HG03571 (cell line): ENCODE measurements at regions not wholly inside any gene's neighbourhood (a gene's known extent, or its start where the extent isn't known, plus 50 kb on each side); places are given as distances from the start of the nearest gene placed in this dataset.

ENCODE experiments used
- ATAC-seq: cut with Tn5 transposase; IDR thresholded peaks from one replicate; pipeline ENCODE4 v1.9.1; 2021; ENCODE audit not compliant: unreplicated experiment

DNA sequence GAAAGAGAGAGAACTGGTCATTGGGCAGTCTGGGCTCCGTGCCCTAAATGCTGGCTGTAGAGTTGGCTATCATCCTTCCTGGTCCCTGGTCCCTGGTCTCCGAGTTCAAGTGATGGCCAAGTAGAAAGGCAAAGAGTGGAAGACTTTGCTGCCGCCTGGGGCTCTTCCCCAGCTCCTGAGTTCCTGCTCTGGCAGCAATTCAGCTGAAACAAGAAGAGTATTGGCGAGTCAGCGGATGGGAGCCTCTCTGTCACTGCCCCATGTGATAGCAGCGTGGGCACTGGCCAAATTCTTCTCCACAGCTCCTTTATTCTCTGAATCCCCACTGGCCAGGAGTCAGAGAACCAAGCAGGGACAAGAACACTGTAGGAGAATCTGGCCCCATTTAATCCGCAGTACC is 351.0 kb upstream of the POU3F3 start:
- ATAC-seq: no peak

DNA sequence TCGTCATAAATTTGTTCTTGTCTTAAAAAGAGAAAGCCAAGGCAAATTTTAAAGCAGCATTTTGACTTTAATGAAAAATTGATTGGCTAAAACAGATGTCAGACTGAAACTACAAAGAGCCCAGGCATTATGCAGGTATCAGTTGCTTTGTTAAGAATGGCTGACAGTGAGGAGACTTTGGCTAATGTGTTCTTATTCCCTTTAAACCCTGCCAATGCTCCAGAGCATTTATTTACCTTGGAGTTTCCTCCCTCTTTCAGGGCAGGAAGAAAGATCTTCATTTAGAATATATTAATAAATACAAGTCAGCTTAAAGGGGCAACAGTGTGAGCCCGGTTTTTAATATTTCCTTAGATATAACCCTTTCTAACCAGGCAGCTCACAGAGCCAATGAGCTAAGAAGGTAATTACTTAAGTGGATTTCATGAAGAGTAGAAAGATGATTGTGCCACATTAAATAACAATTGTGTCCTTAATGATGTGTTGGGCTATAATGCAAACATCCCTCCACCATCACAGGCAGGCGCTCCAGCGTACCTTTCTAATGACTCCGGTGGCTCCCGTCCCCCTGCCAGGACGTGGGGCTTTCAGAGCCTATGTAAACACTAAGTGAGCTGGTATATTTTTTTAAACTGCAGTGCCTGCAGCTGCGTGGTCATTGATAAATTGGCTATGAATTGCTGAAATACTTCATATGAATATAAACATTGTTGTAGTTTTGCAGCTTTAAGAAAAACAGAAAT is 349.4 kb upstream of the POU3F3 start:
- no peak for ATAC-seq

DNA sequence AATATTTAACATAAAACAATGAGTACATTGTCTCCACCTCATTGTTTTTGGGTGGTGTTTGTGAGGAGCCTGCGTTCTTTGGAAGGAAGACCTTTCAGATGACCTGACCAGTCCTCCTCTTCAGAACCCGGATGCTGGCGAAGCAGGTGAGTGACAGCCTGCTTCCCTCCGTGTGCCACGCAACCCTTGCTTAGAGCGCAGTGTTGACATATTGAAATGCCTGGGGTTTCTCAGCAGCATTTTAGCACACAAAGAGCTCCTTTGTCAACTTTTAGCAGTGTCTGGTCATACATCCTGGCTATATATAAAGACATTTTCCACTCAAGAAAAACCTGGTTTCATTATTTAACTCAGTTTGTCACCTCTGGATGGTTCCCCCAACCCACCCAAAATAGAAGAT is 335.7 kb upstream of the POU3F3 start:
- no peak for ATAC-seq

DNA sequence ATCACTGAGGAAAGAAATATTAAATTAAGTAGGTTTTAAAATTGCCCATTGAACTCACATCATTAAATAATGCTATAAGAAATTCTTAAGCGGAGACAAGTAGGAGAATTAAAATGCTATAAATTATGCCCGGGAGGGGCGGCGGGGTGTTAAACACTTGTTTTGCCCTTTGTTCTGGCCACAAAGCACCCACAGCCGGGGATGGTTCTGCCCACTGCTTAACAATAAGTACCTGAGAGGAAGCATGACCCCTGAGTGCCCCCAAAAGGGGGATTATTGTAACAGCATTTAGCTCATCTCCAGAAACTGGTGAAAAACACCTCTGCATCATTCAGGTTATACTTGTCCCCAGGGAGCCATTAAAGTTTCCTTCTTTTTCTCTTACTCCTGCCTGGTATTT is 332.7 kb upstream of the POU3F3 start:
- ATAC-seq: no peak

DNA sequence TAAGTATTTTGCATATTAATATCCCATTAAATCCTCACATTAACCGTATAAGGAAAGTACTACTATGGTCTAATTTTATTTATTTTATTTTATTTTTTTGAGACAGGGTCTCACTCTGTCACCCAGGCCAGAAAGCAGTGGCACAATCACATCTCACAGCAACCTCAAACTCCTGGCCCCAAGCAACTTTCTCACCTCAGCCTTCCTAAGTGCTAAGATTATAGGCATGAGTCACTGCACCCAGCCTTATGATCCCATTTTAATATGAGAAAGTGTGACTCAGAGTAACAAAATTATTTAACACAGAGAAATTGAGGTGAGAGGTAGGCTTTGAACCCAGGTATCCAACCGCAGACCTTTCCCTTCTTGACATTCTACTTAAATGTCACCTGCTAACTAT is 330.0 kb upstream of the POU3F3 start:
- no peak for ATAC-seq

DNA sequence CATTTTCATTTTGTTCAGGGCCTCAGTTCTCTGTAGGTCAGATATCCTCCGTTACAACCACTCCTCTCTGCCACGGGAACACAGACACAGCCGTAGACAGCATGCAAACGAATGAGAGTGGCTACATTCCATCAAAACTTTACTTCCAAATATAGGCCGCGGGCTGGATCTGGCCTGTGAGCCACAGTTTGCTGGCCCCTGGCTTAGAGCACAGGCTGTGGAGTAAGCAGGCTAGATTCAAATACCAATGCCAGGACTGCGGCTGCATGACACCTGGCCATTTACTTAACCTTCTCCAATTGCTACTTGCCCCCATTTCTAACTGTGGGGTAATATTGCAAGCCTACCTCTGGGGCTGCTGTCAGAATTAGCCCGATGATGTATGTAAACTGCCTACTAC is 325.8 kb upstream of the POU3F3 start:
- ATAC-seq: no peak

DNA sequence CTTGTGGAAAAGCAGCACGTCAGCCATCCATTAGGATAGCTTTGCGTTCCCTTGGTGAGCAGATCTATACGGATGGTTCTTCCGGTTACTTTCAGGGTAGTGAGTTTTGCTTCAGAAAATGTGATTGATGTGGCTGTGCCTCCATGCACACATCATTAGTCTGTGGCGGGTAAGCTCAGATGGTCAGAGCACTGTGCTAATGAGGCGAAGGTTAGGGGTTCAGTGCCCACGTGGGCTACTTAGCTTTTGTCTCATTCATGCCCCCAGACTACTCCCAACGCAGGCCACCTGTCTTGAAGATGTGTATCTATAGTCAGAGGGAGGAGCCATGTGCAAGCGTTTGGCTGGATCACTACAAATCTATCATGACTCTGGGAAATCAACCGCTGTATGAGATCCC is 322.8 kb upstream of the POU3F3 start:
- ATAC-seq: no peak

DNA sequence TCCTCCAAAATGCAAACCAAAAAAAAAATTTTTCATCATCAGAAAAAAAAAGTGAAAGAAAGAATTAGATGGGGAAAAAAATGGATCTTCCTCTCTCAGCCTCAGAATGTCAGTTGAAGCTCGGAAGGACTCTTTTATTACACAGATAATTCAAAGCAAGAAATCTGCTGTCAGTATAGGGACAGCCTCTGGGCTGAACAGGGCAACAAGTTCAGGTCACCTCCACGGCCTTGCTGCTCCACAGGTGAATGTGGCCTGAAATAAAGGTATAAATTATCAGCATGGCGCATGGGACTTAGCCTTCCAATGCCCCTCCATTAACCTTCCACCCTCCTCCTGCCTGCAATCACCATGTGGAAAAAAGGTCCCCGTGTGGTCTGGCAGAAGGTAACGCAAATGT is 316.8 kb upstream of the POU3F3 start:
- no peak for ATAC-seq

DNA sequence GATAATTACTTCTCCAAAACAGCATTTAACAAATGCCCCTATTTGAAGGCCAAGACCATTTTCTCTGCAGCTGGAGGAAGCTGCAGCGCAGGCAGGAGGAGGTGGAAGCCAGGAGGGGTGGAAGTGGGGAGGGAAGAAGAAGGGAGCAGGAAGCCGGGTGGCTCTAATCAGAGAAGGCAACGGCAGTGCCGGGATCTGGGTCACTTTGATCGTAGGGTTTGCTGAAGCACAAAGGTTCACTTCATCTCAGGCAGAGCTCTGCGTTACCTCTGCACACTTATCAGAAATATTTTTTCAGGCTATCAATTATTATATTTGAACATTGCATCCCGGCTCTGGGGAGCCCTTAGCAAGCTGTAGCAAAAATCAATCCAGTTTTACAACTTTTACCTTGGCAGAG is 315.8 kb upstream of the POU3F3 start:
- ATAC-seq: no peak

DNA sequence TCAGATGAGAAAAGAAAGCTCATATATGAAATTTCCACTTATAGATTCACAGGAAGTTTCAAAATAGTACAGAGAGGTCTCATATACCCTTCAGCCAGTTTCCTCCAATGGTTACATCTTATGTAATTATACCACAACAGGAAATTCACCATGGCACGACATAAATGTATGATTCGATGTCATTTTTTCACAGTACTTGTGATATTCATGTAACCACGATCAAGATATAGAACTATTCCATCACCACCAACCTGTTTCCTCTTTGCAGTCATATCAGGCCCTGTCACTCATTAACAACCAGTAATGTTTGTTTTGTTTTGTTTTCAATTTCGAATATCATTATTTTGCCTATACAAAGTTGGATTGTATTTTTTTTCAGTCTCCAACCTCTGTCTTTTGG is 314.3 kb upstream of the POU3F3 start:
- ATAC-seq: no peak

DNA sequence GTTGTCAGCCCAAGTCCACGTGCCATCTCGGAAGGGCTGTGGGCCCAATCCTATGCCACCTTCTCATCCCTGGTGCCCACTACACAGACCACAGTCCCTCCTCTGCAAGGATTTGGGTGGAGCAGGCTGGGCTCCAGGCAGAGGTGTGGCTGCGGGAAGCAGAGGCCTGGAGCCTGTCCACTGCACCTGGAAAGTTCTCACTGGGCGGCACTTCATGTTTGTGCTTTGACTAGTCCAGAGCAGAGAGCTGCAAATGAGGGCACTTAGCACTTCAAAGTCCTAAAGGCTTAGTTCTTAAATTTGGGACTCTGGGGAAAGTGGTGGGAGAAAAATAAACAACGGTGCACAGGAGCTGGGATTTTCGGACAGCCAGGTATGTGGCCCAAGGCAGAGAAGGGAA is 308.9 kb upstream of the POU3F3 start:
- no peak for ATAC-seq

DNA sequence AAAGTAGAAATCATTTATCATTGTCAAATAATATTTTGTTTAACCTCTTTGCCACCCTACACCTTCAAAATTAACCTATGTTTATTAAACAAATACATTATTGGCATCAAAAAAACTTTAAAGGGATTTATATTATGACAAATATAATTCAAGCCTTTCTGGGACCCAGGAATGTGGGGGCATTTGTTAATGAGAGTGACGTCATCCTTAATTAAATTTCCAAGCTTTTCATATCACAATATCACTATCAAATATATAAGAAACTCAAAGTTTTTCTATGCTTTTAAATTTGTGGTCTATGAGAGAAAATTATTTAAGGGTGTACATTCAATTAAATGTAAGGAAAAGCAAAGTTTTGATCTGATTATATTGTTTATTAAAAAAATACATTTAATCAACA is 307.4 kb upstream of the POU3F3 start:
- ATAC-seq: no peak

DNA sequence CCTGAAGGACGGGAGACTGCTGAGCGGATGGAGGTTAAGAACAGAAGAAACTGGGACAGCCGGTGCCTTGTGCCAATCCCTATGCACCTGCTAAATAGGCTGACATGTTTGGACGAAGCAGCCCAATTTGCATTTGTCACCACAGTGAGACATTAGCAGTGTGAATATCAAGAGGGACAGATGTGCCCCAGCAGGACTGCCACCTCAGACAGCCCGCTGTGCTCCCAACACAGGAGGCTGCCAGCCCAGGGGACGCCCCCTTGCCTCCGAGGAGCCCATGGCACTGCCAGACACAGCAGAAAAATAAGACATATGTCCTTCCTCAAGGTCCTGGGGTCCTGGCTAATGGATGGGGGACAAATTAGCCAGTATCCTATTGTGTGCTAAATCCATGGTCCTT is 306.7 kb upstream of the POU3F3 start:
- no peak for ATAC-seq

DNA sequence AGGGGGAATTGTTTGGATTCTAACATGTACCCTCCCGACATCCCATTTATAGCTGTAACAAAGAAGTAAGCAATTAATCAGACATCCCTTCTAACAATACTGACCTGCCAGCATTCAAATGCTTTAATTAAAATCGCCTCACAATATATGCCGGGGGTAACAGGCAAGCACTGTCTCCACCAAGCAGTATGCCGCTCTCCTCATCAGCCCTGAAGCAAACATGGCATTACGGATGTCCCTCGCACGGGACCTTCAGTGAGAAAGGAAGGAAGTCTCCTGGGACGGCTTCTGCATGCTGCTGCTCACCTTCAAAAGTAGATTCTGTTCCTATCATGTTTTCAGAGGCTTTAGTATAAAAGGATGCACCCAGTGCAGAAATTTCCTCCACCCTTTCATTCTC is 292.7 kb upstream of the POU3F3 start:
- no peak for ATAC-seq

DNA sequence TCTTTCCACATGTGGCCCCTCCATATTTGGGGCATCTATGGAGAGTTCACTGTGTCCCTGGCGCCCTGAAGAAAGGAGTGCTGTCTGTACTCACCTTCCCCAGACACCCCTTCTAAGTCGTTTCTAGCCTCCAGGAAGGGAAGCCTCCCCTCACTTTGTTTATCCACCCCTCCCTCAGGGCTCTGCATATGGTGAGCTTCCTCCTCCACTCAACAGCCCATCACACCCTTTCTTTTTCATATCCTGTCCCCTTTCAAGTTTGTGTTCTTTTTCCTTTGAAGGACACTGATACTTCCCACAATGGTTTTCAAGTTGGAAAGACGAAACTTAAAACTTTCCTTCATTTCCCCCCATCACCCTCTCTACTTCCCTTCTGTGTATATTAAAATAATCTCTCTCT is 291.4 kb upstream of the POU3F3 start:
- no peak for ATAC-seq

DNA sequence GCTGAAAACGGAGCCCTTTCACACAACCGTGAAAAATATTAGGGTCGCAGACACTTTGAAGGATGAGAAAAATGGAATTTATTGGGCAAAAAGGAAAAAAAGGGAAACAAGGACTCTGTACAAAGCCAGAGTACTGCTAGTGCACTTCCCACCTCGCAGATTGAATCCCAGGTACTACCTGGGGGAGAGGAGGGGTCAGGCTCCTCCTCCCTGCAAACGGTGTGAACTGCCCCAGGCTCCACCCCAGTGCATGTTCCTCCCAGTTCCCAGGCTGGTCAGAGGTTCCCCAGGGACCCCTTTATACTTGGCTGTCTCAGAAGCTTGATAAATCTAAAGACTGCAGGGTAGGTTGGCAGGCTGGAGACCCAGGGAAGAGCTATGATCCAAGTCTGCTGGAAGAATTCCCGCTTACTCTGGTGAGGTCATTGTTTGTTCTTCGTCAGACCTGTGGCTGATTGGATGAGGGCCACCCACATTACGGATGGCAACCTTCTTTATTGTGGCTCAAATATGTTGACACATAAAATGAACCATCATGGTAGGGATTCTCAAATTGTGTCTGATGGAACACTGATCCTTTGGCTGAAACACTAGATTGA is 290.4 kb upstream of the POU3F3 start:
- no peak for ATAC-seq

DNA sequence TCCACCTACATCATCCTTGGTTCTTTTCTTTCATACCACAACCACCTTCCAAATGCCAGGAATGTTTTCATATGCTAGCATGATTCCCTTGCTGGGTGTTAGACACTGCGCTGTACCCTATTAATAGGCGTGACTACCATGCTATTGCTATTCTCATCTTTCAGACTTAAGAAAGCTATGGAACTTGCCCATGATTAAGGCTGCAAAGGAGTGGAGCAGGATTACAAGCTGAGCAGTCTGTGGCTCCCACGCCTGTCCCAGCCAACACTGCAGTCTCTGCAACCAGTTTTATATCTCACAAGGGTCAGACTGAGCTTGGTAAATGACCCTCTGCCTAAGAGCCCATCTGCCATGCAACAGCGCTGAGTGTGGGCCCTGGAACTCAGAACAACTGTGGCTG is 285.7 kb upstream of the POU3F3 start:
- ATAC-seq: no peak

DNA sequence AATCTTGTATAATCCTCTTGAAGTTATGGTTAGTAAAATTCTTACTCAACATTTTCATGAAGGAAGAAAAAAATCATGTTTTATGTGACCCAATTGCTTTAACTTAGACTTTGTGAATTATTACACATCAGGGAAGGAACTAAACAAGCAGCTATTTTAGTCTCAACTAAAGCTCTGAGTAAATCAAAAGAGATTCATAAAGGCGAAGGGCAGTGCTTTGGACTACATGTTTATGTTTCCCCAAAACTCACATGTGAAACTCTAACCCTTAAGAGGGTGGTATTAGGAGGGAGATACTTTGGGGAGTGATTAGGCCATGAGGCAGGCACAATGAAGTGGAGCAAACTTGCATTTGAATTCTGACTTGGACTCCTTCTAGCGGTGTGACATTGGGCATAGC is 283.7 kb upstream of the POU3F3 start:
- ATAC-seq: no peak

DNA sequence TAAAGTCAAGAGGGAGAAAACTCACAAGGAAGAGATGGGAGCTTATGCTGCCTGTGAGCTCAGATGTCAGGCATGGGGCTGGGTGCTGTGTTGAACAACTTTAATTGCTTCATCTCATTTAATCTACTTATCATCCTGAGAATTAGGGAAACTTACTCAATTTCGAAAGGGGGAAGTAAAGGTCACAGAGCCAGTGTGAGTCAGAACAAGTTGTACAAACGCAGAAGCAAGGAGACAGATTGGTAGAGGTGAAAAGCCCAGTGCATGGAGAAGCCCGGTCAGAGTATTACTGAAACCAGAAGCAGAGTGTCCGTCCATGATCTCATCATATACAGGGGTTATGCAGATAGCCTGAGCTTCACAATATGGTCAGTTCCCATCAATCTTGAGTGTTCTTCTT is 281.1 kb upstream of the POU3F3 start:
- ATAC-seq: no peak

DNA sequence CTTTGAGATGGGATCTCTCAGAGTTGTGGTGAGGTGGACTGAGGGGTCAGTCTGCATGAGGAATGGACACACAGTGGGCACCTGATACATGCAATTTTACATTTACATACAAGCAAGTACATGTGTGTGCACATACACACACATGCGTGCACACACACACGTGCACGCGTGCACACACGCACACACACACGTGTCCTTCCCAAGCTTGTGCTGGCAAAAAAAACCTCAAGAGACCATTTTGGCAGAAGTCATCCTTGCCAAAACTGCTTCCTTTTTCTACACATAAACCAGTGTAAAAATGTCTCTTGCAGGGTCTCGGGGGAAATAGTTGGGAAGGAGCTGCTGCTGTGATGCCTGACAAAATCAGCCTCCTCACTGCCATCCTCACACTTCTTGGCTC is 279.5 kb upstream of the POU3F3 start:
- no peak for ATAC-seq

DNA sequence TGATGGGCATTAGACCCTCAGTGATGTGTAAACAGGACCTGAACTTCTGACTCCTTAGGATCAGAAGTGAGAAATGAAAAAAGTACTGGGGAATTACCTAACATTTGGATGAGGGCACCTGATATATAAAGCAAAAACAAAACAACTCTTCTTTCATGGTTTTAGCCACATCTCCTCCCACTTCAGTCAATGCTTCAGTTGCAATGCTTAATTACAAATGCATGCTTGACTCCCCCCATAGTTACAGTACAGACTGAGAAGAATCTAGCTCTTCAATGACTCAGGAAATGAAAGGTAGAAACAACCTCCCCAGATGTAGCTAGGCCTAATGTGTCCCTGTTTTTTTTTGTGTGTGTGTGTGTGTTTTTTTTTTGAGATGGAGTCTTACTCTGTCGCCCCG is 276.8 kb upstream of the POU3F3 start:
- ATAC-seq: no peak

DNA sequence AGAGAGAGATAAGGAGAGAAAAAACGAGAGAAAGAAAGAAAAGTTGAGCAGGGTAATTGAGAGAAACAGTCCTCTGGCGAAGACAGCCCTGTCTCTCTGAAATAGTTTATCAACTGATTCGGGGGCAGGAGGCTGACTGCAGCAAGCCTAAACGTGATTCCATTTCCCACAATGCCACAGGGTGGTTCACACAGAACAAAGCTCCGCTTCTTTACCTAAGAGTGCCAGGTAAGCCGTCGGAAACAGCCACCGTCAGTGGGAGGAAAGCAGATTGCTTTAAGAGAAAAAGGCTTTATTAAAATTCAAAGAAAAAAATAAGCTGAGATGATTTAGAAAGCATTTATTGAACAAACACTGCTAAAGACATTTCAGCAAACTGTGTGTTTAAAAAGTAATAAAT is 271.4 kb upstream of the POU3F3 start:
- ATAC-seq: no peak

DNA sequence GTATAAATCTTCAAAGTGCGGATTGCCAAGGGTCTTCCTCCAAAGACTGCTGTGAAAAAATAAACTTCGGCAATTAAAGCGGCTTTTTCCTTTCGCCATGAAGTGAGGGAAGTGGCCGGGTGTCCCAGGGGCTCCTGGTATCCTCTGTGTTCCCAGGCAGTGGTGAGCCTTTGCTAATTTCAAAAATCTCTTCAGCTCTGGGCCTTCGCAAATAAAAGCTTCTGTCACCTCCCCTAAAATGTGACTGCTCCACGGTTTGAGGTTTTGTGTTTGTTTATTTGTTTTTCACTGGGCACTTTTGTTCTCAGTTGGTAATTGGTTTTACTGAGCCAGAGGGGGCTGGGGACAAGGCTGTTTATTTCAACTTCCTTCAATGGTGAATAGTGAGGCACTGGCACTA is 270.1 kb upstream of the POU3F3 start:
- no peak for ATAC-seq
